Muscle layer of duodenum (tissue), 2 donors: ENCODE measurements at regions not wholly inside any gene's neighbourhood (a gene's known extent, or its start where the extent isn't known, plus 50 kb on each side); places are given as distances from the start of the nearest gene placed in this dataset.

Source experiments
- H3K27ac ChIP-seq: one replicate; pipeline ENCODE4 v1.7.0; 2013; ENCODE audit warnings: mild to moderate bottlenecking, low read length
- H3K27me3 ChIP-seq: one replicate; pipeline ENCODE4 v1.7.0; 2013; ENCODE audit warnings: low read depth, mild to moderate bottlenecking, control low read depth, low read length
- H3K36me3 ChIP-seq, 2 donors: one replicate each; pipeline ENCODE4 v1.7.0; 2013; ENCODE audit warnings: low read length in 2 of 2, control low read depth in 1 of 2, mild to moderate bottlenecking in 1 of 2; ENCODE audit not compliant: insufficient read depth in 2 of 2, control insufficient read depth in 1 of 2
- H3K4me1 ChIP-seq, 2 donors: one replicate each; pipeline ENCODE4 v1.7.0; 2013; ENCODE audit warnings: low read length in 2 of 2, mild to moderate bottlenecking in 2 of 2, control low read depth in 1 of 2, moderate library complexity in 1 of 2; ENCODE audit not compliant: insufficient read depth in 2 of 2, control insufficient read depth in 1 of 2
- H3K4me3 ChIP-seq, 2 donors: one replicate each; pipeline ENCODE4 v1.7.0; 2013; ENCODE audit warnings: low read length in 2 of 2, low read depth in 1 of 2, mild to moderate bottlenecking in 1 of 2
- H3K9me3 ChIP-seq, 2 donors: one replicate each; pipeline ENCODE4 v1.7.0; 2013; ENCODE audit warnings: low read length in 2 of 2, control low read depth in 1 of 2, mild to moderate bottlenecking in 1 of 2; ENCODE audit not compliant: control insufficient read depth in 1 of 2
- donor health status: healthy.

DNA sequence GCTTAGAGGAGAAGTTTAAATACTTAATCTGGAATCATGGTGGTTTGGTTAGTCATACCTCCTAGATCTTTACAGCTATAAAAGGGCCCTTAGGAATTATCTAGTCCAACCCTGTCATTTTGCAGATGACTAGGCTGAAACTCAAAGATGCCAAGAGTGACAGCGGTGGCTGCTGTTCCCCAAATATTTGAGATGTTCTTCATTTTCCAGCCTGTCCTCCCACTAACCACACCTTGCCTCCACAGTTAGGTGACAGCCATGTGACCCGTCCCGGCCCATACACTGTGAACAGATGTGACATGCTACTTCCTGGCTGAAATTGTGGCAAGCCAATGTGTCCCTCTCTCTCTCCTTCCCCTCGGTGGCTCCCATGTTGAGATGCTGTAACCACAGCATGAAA lies 225.5 kb upstream of the IPO5 start:
- Histone ChIP-seq H3K27me3 (no peaks in the 10 kb centered on the region), H3K36me3 (no peaks in the 10 kb centered on the region), H3K4me1 (no peaks in the 10 kb centered on the region), H3K27ac (no peak overlapping the region), H3K9me3 (no peaks in the 10 kb centered on the region), H3K4me3 (no peak overlapping the region)

DNA sequence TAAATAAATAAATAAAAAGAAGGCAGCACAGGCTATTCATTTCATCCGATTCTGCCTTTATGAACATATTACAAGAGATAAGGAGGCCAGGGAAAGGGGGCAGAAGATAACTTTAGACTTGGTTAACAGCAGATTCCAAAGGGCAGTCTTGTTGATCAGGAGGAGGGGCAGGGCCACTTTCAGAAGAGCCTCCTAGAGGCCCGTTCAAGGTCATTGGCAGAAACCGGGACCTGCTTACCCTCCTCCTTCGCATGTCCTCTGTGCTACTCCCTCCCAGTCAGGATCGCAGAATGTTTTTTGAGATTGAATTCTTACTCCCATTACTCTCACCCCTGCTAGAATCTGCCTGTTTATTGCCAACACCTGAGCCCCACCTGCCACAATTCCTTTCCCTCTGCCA lies 217.0 kb upstream of the IPO5 start:
- Histone ChIP-seq H3K9me3 (no peaks in the 10 kb centered on the region), H3K27me3 (no peaks in the 10 kb centered on the region), H3K4me1 (no peaks in the 10 kb centered on the region), H3K4me3 (no peak overlapping the region), H3K27ac (no peak overlapping the region), H3K36me3 (no peaks in the 10 kb centered on the region)

DNA sequence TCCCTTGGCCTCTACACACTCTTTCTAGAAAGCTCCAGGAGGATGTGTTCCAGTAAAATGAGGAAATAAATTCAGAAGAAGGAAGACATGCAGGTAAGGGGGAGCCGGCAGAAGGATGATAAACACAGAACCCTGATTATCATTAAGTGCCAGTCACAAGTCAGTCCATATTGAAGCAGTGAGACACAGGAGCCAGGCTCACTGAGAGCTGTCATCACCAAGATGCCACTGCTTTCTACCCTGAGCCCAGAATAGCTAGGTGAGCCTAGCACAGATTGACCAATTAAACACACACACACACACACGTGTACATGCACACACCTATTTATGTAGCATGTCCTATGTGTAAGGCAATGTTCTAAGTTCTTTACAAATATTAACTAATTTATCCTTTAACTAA lies 211.4 kb upstream of the IPO5 start:
- Histone ChIP-seq H3K27ac (no peak overlapping the region), H3K27me3 (no peaks in the 10 kb centered on the region), H3K4me1 (no peaks in the 10 kb centered on the region), H3K9me3 (no peaks in the 10 kb centered on the region), H3K36me3 (no peaks in the 10 kb centered on the region), H3K4me3 (no peak overlapping the region)

DNA sequence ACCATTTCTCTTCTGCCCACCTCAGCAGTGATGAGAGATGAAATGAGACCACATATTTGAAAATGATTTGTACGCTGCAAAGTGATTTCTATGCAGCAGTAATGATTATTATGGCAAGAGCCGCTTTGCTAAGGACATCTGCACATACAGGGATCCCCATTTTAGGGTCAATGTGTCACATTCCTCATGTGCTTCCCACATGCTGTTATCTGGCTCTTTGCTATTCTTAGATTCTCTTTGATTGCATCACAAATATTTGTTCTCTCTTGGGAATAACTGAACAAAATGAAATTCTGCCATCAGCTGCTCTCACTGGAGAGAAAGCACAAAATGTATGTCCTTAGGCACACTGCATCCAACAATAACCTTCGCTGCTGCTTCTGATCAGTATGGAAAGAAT lies 209.5 kb upstream of the IPO5 start:
- Histone ChIP-seq H3K9me3 (no peaks in the 10 kb centered on the region), H3K4me1 (no peaks in the 10 kb centered on the region), H3K27ac (no peak overlapping the region), H3K4me3 (no peak overlapping the region), H3K36me3 (no peaks in the 10 kb centered on the region), H3K27me3 (no peaks in the 10 kb centered on the region)

DNA sequence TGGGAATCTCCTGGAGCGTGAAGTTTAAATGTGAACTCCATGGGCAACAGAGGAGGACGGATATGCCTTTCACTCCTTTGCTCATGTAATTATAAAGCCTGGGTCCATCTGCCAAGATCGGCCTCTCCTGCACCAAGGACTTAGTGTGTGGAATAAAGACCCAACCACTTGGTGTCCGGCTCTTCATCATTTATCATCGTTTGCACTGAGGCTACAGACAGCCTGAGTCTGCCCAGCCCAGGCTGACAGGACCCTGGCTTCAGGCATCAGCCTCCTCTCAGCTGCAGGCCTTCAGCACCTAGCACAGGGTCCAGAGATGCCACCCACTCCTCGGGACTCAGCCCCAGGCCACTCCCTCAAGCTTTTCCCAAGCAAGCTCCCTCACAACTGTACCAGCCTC lies 206.8 kb upstream of the IPO5 start:
- no peak overlapping the region for H3K27ac ChIP-seq
- no peaks in the 10 kb centered on the region for H3K9me3 ChIP-seq
- H3K4me1 ChIP-seq: no peaks in the 10 kb centered on the region
- no peak overlapping the region for H3K4me3 ChIP-seq
- H3K27me3 ChIP-seq: no peaks in the 10 kb centered on the region
- H3K36me3 ChIP-seq: no peaks in the 10 kb centered on the region

DNA sequence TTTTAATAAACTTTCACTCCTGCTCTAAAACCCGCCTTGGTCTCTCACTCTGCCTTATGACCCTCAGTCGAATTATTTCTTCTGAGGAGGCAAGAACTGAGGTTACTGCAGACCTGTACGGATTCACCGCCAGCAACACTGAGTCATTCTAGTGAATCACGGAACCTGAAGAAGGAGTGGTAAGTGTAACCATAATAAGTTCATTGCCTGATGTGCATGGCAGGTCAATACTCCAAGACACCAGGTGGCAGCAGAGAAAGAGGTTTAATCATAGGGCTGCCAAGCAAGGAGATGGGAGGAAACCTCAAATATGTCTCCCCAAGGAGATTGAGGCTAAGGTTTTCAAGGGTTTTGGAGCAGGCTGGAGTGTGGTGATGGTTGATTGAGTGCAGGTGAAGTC lies 204.3 kb upstream of the IPO5 start:
- H3K27me3 ChIP-seq: no peaks in the 10 kb centered on the region
- no peak overlapping the region for H3K4me3 ChIP-seq
- no peaks in the 10 kb centered on the region for H3K36me3 ChIP-seq
- H3K9me3 ChIP-seq: no peaks in the 10 kb centered on the region
- no peaks in the 10 kb centered on the region for H3K4me1 ChIP-seq
- no peak overlapping the region for H3K27ac ChIP-seq

DNA sequence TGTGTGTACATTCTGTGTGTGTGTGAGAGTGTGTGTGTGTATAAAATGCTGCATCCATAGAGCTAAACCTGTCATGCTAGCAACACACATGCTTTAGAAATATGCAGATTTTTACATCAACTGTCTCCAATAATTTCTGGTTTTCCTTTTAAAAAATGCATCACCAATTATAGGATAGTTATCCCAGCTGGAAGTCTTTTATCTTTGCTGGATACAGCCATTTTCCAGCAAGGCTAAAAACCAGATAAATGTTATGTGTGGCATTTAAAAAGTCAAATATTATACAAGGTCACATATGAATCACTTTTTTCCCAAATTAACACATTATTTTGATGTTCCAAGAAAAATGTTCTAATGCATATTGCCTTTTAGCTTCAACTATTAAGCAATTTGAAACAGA lies 202.0 kb upstream of the IPO5 start:
- H3K4me1 ChIP-seq: no peaks in the 10 kb centered on the region

DNA sequence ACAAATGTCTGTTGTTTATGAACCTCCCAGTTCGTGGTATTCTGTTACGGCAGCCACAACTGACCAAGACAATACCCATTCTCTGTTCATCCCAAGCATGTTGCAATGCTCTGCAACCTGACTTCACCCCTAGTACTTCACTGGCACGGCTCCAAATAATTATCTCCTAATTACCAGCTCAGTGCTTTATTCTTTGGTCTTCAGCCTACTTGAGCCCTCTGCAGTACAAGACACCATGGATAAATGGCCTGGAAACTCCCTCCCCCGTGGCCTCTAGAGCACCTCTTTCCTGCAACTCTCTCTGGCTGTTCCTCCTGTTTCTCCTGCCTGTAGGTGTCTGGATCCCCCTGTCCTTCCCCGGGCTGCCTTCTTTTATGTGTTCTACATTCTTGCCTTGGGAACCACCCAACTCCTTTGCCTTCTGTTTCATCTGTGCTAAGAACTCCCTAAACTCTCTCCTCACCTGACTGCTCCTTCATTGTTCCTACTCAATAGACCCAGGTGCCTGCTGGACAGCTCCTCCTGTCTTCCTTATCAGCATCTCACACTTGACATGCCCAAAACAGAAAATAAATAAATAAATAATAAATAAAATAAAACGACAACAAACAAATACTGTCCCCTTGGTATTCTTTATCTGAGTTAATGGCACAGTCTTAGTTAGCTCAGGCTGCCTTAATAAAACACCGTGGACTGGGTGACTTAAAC lies 200.4 kb upstream of the IPO5 start:
- H3K4me1 ChIP-seq: no peaks in the 10 kb centered on the region
- no peaks in the 10 kb centered on the region for H3K27me3 ChIP-seq
- H3K36me3 ChIP-seq: no peaks in the 10 kb centered on the region
- H3K4me3 ChIP-seq: no peak overlapping the region
- H3K9me3 ChIP-seq: no peaks in the 10 kb centered on the region
- no peak overlapping the region for H3K27ac ChIP-seq

More for the DNA sequence above, 202.0 kb upstream of the IPO5 start:
- no peak overlapping the region for H3K4me3 ChIP-seq
- H3K36me3 ChIP-seq: no peaks in the 10 kb centered on the region
- H3K27me3 ChIP-seq: no peaks in the 10 kb centered on the region
- H3K9me3 ChIP-seq: no peaks in the 10 kb centered on the region
- H3K27ac ChIP-seq: no peak overlapping the region

DNA sequence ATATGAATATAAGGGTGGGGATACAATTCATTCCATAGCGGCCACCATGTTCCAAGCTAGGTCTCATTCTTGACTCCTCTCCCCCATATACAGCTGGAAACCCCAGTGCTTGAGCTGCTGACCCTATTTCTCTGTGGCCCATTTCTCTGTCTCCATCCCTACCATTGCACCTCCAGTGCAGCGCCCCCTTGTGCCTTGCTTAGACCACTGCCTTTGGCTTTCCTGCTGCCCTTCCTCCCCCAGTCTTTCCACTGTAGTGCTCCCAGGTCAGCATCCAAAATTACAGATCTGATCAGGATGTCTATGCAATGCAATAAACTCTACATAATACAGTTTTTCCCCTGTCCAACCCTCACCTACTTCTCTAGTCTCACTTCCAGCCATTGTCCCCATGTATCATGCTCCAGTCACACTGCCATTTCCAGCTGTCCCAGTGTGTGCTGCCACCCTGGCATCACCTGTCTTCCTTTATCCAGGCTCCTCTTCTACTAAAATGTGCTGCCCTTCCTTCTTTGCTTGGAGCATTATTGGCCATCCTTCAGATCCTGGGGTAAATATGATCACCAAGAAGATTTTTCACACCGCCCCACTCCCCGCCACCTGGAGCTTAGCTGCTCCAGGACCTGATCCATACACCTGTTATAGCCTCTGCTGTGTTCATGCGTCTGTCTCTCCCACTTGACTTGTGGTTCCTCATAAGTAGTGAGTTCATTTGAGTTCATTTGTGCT lies 199.4 kb upstream of the IPO5 start:
- Histone ChIP-seq H3K9me3 (no peaks in the 10 kb centered on the region), H3K36me3 (no peaks in the 10 kb centered on the region), H3K4me3 (no peak overlapping the region), H3K27ac (no peak overlapping the region), H3K4me1 (no peaks in the 10 kb centered on the region), H3K27me3 (no peaks in the 10 kb centered on the region)

DNA sequence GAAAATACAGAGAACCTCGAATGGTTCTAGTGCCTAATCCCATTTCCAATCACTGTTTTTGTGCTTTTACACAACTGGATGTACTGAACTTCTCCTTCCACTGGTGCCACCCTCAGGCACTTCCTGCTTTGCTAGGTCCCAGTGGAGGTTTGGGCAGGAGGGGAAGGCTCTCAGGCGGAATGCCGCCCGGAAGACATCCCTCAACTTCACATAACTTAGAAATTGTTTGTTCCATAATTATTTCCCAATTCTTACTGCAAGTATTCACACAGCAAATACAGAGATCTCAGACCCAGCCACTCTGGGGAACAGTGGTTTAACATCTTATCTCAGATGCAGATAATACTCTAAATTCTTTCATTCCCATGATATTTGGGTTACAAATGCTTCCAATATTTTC lies 195.7 kb upstream of the IPO5 start:
- Histone ChIP-seq H3K9me3 (peaks cover 0 to 4% of the 10 kb centered on the region in 2 donors), H3K4me3 (no peak overlapping the region), H3K4me1 (no peaks in the 10 kb centered on the region), H3K36me3 (no peaks in the 10 kb centered on the region), H3K27ac (no peak overlapping the region), H3K27me3 (no peaks in the 10 kb centered on the region)

DNA sequence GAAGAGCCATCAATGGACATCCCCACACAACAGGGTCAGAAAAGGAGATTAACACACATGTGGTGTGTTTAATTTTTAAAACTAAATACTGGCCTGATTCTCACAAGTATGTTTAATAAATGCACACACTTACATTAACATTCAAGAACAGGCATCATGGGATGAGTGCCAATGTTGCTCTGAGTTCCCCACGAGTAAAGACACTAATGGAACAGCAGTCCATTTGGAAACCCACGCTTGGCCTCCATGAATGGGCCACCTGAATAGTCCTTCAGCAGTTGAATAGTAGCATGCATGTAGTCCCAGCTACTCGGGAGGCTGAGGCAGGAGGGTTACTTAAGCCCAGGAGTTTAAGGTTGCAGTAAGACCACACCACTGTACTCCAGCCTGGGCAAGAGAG lies 195.2 kb upstream of the IPO5 start:
- no peaks in the 10 kb centered on the region for H3K4me1 ChIP-seq
- no peaks in the 10 kb centered on the region for H3K36me3 ChIP-seq
- H3K4me3 ChIP-seq: no peak overlapping the region
- H3K27ac ChIP-seq: no peak overlapping the region
- peaks cover 0 to 4% of the 10 kb centered on the region in 2 donors for H3K9me3 ChIP-seq
- no peaks in the 10 kb centered on the region for H3K27me3 ChIP-seq
